Omental fat pad (tissue), 3 donors: ENCODE measurements at regions not wholly inside any gene's neighbourhood (a gene's known extent, or its start where the extent isn't known, plus 50 kb on each side); places are given as distances from the start of the nearest gene placed in this dataset.

ENCODE experiments used
- ATAC-seq: fragments of 150-250 bp; one replicate; pipeline ENCODE4 v1.9.1; 2016; ENCODE audit warnings: mild to moderate bottlenecking, moderate library complexity; ENCODE audit not compliant: low FRiP score
- DNase-seq: peaks from one replicate; pipeline ENCODE4 v3.0.0-alpha.2; 2019; ENCODE audit warnings: low spot score
- CTCF ChIP-seq, 3 donors: fragments of 450-650 bp; IDR thresholded peaks; one replicate each; pipeline ENCODE4 v1.5.1; 2016 to 2017; ENCODE audit warnings: antibody characterized with exemption in 3 of 3, mild to moderate bottlenecking in 3 of 3, moderate library complexity in 2 of 3

DNA sequence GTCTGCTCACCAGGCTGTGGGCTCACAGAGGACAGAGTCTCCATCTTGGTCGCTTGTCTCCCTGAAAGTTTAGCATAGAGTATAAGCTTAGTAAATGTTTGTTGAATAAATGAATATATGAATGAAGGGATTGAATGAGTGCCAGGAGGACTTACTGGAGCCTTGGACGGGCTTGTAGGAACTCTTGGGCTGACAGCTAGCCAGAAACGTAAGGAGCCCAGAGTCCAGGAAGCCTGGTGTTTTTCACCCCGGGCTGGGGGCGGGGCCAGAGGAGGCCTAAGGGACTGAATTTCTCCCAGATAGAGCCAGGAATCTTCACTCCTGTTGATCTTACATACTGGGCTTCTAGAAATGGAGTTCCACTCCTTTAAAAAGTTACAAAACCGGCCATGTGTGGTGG lies 68.5 kb upstream of the SRSF6 start:
- no peak for TF ChIP-seq CTCF (IDR thresholded peaks at IDR 0.05)
- DNase-seq (no peak), ATAC-seq (no peak)

DNA sequence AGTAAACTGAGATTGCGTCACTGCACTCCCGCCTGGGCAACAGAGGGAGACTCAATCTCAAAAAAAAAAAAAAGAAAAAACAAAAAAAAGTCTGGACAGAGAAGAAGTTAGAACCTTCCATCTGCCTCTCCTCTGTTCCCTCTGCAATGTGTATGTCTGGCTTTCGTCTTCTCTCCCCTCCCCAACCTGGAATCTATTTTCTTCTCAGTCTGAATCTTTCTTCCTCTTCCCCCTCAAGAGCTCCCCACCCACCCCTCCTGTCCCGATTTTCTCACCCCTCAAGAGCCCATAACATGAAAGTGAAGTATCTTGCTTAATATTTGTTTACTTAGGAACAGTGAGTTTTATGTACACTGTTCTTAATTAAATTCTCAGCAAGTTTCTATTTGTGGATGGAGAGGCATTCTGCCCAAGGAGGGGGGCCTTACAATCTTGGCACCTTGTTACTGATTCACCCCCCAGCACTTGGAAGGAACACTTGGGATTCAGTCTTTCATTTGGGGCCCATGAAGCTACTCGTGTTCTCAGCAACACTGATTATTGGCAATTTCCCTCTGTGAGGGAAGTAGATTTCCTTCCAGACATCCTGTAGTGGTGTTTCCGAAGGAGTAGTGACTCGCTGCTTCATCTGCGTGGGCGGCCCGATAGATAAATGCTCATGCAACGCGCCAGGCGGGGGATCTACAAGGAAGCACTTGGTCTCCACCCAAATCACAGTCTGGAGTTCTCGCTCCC lies 69.3 kb upstream of the SRSF6 start:
- DNase-seq (peak; percentile 58), ATAC-seq (peak; percentile 65)
- no peak for TF ChIP-seq CTCF (IDR thresholded peaks at IDR 0.05)

DNA sequence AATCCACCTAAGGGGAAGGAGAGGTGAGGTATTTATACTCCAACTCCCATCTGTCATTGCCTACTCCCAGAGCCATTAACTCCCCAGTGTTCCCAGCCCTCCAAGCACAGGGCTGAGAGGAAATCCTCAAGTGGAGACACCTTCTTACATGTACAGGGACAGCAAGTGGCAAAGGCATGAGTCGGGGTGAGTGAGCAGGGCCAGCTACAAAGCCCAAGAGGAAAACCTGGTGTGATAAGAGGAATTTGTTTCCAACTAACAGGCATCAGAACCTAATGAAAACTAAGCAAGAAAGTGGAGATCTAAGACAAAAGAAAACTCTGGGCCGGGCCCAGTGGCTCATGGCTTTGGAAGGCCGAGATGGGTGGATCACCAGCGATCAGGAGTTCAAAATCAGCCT lies 70.0 kb upstream of the SRSF6 start:
- ATAC-seq (no peak), DNase-seq (no peak)
- TF ChIP-seq CTCF (IDR thresholded peaks at IDR 0.05) = no peak

- no peak for ATAC-seq
- no peak for TF ChIP-seq CTCF (IDR thresholded peaks at IDR 0.05)
- no peak for DNase-seq
Measured at GRCh38 chr20:43386878-43387277, 70.8 kb upstream of the SRSF6 start.

- ATAC-seq = no peak
- DNase-seq = no peak
- no peak for TF ChIP-seq CTCF (IDR thresholded peaks at IDR 0.05)
Measured at GRCh38 chr20:43385914-43386313, 71.8 kb upstream of the SRSF6 start.

DNA sequence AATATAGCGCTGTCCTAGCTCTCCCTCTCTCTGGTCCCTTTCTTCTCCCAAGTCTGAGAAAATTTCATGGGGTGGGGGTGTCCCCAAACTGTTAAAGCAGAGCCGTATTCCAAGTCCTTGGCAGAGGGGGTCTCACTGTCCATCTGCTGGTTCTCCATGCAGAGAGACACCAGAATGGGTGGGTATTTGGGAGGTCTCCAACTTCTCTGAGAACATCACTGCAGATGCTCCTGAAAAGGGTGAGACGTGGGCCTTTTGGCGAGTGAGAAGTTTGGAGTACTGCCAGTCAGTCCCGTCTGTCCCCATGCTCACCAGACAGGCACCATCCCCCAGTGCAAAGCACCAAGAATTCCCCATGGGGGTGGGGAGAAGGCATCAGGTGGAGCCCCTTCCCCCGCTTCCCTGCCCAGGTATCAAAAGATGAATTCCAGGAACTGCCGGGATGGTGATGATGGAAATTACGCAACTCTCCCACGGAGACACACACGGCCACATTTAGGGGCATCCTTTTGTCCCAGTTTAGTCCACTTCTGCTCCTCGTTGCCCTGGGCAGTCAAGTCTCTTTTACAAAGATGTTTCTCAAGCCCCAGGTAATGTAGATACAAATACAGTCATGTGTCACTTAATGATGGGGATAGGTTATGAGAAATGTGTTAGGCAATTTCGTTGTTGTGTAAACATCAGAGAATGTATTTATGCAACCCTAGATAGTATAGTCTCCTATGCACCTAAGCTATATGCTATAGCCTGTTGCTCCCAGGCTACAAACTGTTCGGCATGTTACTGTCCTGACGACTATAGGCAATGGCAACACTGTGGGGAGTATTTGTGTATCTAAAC lies 73.4 kb upstream of the SRSF6 start:
- no peak for TF ChIP-seq CTCF (IDR thresholded peaks at IDR 0.05)

More for the DNA sequence above, 73.4 kb upstream of the SRSF6 start:
- DNase-seq (no peak), ATAC-seq (no peak)
